D721Med (cell line): ENCODE measurements at regions not wholly inside any gene's neighbourhood (a gene's known extent, or its start where the extent isn't known, plus 50 kb on each side); places are given as distances from the start of the nearest gene placed in this dataset.

ENCODE experiments used
- DNase-seq: peaks from one replicate; pipeline ENCODE4 v3.0.0; 2011; ENCODE audit warnings: low spot score; ENCODE audit not compliant: insufficient read length
- FAIRE-seq: peaks from 2 replicates; lab custom pipeline; 2011; peaks lifted over from hg19 to GRCh38; lab: Jason Lieb, UNC
- TF ChIP-seq, protein P1 (sequence below): IDR thresholded peaks from 2 replicates; pipeline ENCODE4 v1.5.1; 2012; ENCODE audit warnings: mild to moderate bottlenecking, control low read depth; ENCODE audit not compliant: insufficient read depth; ENCODE audit errors: missing control alignments

DNA sequence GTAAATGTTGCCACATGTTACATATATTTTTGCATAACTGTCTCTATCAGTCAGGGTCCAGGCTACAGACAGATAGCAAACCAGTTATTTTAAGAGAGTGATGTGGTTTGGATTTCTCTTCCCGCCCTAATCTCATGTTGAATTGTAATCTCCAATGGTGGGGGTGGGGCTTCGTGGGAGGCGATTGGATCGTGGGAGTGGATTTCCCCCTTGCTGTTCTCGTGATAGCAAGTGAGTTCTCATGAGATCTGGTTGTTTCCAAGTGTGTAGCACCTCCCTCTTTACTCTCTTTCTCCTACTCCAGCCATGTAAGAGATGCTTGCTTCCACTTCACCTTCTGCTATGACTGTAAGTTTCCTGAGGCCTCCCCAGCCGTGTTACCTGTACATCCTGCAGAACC, 704.2 kb upstream of the TBX3 start:
- DNase-seq (no peak), FAIRE-seq (no peak)
- TF ChIP-seq, protein P1, sequence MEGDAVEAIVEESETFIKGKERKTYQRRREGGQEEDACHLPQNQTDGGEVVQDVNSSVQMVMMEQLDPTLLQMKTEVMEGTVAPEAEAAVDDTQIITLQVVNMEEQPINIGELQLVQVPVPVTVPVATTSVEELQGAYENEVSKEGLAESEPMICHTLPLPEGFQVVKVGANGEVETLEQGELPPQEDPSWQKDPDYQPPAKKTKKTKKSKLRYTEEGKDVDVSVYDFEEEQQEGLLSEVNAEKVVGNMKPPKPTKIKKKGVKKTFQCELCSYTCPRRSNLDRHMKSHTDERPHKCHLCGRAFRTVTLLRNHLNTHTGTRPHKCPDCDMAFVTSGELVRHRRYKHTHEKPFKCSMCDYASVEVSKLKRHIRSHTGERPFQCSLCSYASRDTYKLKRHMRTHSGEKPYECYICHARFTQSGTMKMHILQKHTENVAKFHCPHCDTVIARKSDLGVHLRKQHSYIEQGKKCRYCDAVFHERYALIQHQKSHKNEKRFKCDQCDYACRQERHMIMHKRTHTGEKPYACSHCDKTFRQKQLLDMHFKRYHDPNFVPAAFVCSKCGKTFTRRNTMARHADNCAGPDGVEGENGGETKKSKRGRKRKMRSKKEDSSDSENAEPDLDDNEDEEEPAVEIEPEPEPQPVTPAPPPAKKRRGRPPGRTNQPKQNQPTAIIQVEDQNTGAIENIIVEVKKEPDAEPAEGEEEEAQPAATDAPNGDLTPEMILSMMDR = no peak

GRCh38 chr12:115387467-115387901, 703.5 kb upstream of the TBX3 start:
- no peak for FAIRE-seq
- TF ChIP-seq, protein P1 = no peak
- DNase-seq = no peak

- DNase-seq = no peak
- no peak for FAIRE-seq
- TF ChIP-seq, protein P1 = no peak
These were observed 703.0 kb upstream of the TBX3 start for GRCh38 chr12:115386946-115387345.

- no peak for DNase-seq
- FAIRE-seq = no peak
- TF ChIP-seq, protein P1 = no peak
These were observed 701.2 kb upstream of the TBX3 start for GRCh38 chr12:115385141-115385540.

GRCh38 chr12:115384391-115384790, 700.4 kb upstream of the TBX3 start:
- TF ChIP-seq, protein P1 = no peak
- FAIRE-seq (no peak), DNase-seq (no peak)

DNA sequence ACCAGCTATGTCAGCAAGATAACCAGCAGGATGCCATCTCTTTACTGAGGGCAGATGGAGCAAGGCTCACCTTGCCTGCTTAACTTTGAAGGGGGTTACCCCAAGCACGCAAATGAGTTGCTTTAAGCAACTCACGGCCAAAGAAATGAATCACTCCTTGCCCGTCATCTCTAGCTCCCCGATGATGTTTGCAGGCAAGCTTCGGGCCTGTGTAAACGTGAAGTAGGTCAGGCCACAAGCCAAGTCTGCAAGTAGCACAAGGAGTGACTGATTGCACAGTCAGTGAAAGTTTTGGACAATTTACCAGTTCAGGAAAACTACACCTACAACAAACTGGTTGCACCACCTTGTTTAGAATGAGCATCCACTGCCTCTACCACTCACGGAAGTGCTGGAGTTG, 699.7 kb upstream of the TBX3 start:
- TF ChIP-seq, protein P1 = no peak
- no peak for DNase-seq
- FAIRE-seq = no peak

DNA sequence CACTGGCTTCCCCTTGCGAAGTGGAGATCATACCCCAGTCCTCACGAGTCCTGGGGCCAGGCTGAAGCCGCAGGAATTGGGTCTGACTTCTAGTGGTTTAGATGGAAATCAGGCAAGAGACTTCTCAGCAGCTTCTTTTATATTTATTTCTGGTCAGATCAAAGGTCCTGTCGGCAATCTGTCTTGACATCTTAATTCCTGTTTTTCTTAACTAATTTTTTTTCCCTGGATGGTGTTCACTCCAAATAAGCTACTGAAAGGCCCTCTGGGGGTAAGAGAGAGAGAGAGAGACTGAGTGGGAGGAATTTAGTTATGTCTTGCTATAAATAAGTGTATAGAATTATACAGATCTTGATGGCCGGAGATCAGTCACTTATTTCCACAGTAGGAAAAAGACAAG, 698.7 kb upstream of the TBX3 start:
- FAIRE-seq (no peak), DNase-seq (no peak)
- TF ChIP-seq, protein P1 = no peak
